Endothelial cell of umbilical vein (primary cell): ENCODE measurements at regions not wholly inside any gene's neighbourhood (a gene's known extent, or its start where the extent isn't known, plus 50 kb on each side); places are given as distances from the start of the nearest gene placed in this dataset.

Source experiments
- BruUV-seq: library from RNA; stranded (reverse); fragments of 400-500 nt; replicated peaks from 2 replicates; lab custom pipeline; 2021; lab: Mats Ljungman, UMichigan
- CTCF ChIA-PET: fragments of 300-600, 350-600 bp; sonication (Branson Sonifier 250); formaldehyde crosslinking; loops from one replicate; lab custom pipeline; 2021; ENCODE audit warnings: antibody characterized with exemption, inconsistent platforms; lab: Charles Lee
- POLR2A ChIA-PET: fragments of 300-600, 350-600 bp; sonication (Branson Sonifier 250); formaldehyde crosslinking; loops from one replicate; lab custom pipeline; 2021; ENCODE audit warnings: antibody characterized with exemption, inconsistent platforms; lab: Charles Lee
- DNase-seq: peaks from one replicate; pipeline ENCODE4 v3.0.0-alpha.2; 2011; ENCODE audit warnings: low read depth, low spot score
- FAIRE-seq: peaks from 2 replicates; lab custom pipeline; 2011; peaks lifted over from hg19 to GRCh38; lab: Jason Lieb, UNC
- H2AFZ ChIP-seq: 2 replicates; pipeline ENCODE4 v1.6.0; 2012; ENCODE audit warnings: low read depth, low read length, control low read depth, inconsistent platforms
- H3K27ac ChIP-seq: 2 replicates; pipeline ENCODE4 v1.5.1; 2011; ENCODE audit warnings: low read depth, mild to moderate bottlenecking, control low read depth, low read length, moderate library complexity; ENCODE audit not compliant: insufficient read depth
- H3K27me3 ChIP-seq, 2 experiments: 2 replicates each; pipeline versions ENCODE4 v1.6.0 to v1.6.1; 2011; ENCODE audit warnings: low read length in 2 of 2, mixed read lengths in 1 of 2; ENCODE audit not compliant: control insufficient read depth in 2 of 2, insufficient read depth in 2 of 2
- H3K36me3 ChIP-seq, 2 experiments: 2 replicates in 1 of 2; 3 replicates in 1 of 2; pipeline ENCODE4 v1.5.1; 2011; ENCODE audit warnings: low read length in 2 of 2, mild to moderate bottlenecking in 1 of 2, moderate library complexity in 1 of 2; ENCODE audit not compliant: control insufficient read depth in 2 of 2, insufficient read depth in 2 of 2; ENCODE audit errors: extremely low read depth in 1 of 2
- H3K4me1 ChIP-seq: 3 replicates; pipeline ENCODE4 v1.5.1; 2011; ENCODE audit warnings: mild to moderate bottlenecking, low read length; ENCODE audit not compliant: control insufficient read depth, insufficient read depth; ENCODE audit errors: extremely low read depth
- H3K4me2 ChIP-seq: 2 replicates; pipeline ENCODE4 v1.6.1; 2011; ENCODE audit warnings: low read length, control low read depth, mixed read lengths; ENCODE audit not compliant: insufficient read depth
- H3K4me3 ChIP-seq, 3 experiments: fragments of 200-600 bp in 1 of 3; sonication (generic), shearing (Covaris generic) in 1 of 3; replicated peaks in 1 of 3; 2 replicates each; pipeline ENCODE4 v1.5.1; 2011 to 2016; ENCODE audit warnings: control low read depth in 3 of 3, low read length in 3 of 3, mild to moderate bottlenecking in 2 of 3, inconsistent platforms in 1 of 3, low read depth in 1 of 3, moderate library complexity in 1 of 3; ENCODE audit not compliant: insufficient read depth in 1 of 3
- H3K79me2 ChIP-seq: 2 replicates; pipeline ENCODE4 v1.6.0; 2012; ENCODE audit warnings: low read length, inconsistent platforms; ENCODE audit not compliant: control insufficient read depth, insufficient read depth
- H3K9ac ChIP-seq: replicated peaks from 2 replicates; pipeline ENCODE3; 2011; ENCODE audit warnings: low read length, control low read depth; ENCODE audit not compliant: insufficient read depth; ENCODE audit errors: extremely low read depth
- H3K9me1 ChIP-seq: replicated peaks from 3 replicates; pipeline ENCODE4 v1.6.0; 2011; ENCODE audit warnings: mild to moderate bottlenecking, low read length; ENCODE audit not compliant: control insufficient read depth, insufficient read depth; ENCODE audit errors: extremely low read depth
- H3K9me3 ChIP-seq: replicated peaks from 2 replicates; pipeline ENCODE4 v1.5.1; 2012; ENCODE audit warnings: low read length, inconsistent platforms; ENCODE audit not compliant: control insufficient read depth, insufficient read depth
- H4K20me1 ChIP-seq: replicated peaks from 2 replicates; pipeline ENCODE3; 2011; ENCODE audit warnings: mild to moderate bottlenecking, low read length; ENCODE audit not compliant: control insufficient read depth, insufficient read depth; ENCODE audit errors: extremely low read depth
- EZH2 ChIP-seq: IDR thresholded peaks from 2 replicates; pipeline ENCODE4 v1.6.1; 2012; ENCODE audit warnings: borderline replicate concordance, low read depth, mild to moderate bottlenecking, moderate library complexity, low read length, inconsistent platforms; ENCODE audit not compliant: severe bottlenecking
- FOS ChIP-seq: IDR thresholded peaks from 2 replicates; pipeline ENCODE4 v1.6.1; 2011; ENCODE audit warnings: mild to moderate bottlenecking, low read length, moderate library complexity, borderline replicate concordance; ENCODE audit not compliant: insufficient read depth
- GATA2 ChIP-seq: IDR thresholded peaks from 2 replicates; pipeline ENCODE4 v1.7.0; 2011; ENCODE audit warnings: low read depth, mild to moderate bottlenecking, moderate library complexity, mixed read lengths, low read length; ENCODE audit not compliant: insufficient read length, insufficient read depth
- JUN ChIP-seq: IDR thresholded peaks from 2 replicates; pipeline ENCODE4 v1.6.1; 2011; ENCODE audit warnings: borderline replicate concordance, low read depth; ENCODE audit not compliant: insufficient read length, insufficient read depth
- MYC ChIP-seq: IDR thresholded peaks from one replicate; pipeline ENCODE4 v1.6.1; 2011; ENCODE audit warnings: mild to moderate bottlenecking, low read depth, low read length
- POLR2A ChIP-seq: IDR thresholded peaks from 2 replicates; pipeline ENCODE4 v1.6.1; 2012; ENCODE audit warnings: low read depth, mild to moderate bottlenecking, control low read depth, low read length
- POLR2AphosphoS5 ChIP-seq: IDR thresholded peaks from 2 replicates; pipeline ENCODE4 v1.6.1; 2012; ENCODE audit warnings: low read depth, mild to moderate bottlenecking, control low read depth, low read length, moderate library complexity; ENCODE audit not compliant: insufficient read depth
- dilution Hi-C: fragments of 300-500 bp; cut with MboI; formaldehyde crosslinking; loops from one replicate; pipeline ENCODE4 v1.15.0; 2019; ENCODE audit warnings: low sequenced_read_pairs; ENCODE audit not compliant: extremely low pct_ligation_motif_present
- intact Hi-C: fragments of 100-400 bp; cut with micrococcal nuclease; formaldehyde crosslinking; loops from one replicate; pipeline ENCODE4 v1.10.0; 2022
- TF ChIP-seq, protein P1 (sequence below), 2 donors: IDR thresholded peaks; 1 replicate in 1 of 2; 2 replicates in 1 of 2; pipeline ENCODE4 v1.5.1; 2011; ENCODE audit warnings: low read length in 2 of 2, mild to moderate bottlenecking in 2 of 2, moderate library complexity in 2 of 2, control low read depth in 1 of 2, inconsistent platforms in 1 of 2, low read depth in 1 of 2; ENCODE audit not compliant: insufficient read depth in 1 of 2; ENCODE audit errors: extremely low read depth in 1 of 2
- TF ChIP-seq, protein P2 (sequence below): IDR thresholded peaks from 2 replicates; pipeline ENCODE4 v1.6.1; 2011; ENCODE audit not compliant: insufficient read depth, insufficient read length

DNA sequence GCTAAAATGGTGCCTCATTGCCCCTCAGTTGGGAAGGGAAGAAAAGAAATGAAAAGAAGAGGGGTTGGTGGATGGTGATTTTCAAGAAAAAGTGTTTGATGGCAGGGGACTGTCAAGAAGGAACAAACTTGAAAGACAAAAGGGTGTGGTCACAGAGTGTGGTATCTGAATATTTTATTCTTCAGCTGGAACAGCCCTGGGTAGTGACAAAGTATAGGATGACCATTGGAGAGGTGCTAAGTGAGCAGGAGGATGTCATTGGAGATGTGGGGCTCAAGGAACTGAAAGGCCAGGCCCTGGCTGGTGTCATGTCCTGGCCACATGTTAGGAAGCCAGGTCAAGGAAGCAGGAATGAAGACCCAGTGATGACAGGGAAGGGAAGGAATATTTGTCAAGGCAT lies 71.0 kb upstream of the CD55 start:
- no peaks in the 10 kb centered on the region for H3K9me1 ChIP-seq
- H2AFZ ChIP-seq = no peak overlapping the region
- H3K79me2 ChIP-seq = no peaks in the 10 kb centered on the region
- H3K27ac ChIP-seq = no peak overlapping the region
- BruUV-seq = no TSS peak
- H3K4me3 ChIP-seq = no peak overlapping the region
- no peaks in the 10 kb centered on the region for H3K36me3 ChIP-seq
- no peaks in the 10 kb centered on the region for H3K9me3 ChIP-seq
- H3K4me1 ChIP-seq = peaks cover 3% of the 10 kb centered on the region
- no peak overlapping the region for H3K9ac ChIP-seq
- intact Hi-C loops = no loop called here
- no peaks in the 10 kb centered on the region for H3K27me3 ChIP-seq
- dilution Hi-C loops = no loop called here
- no peak overlapping the region for H3K4me2 ChIP-seq
- no peak for FAIRE-seq
- DNase-seq = no peak
- no peak for TF ChIP-seq POLR2AphosphoS5
- TF ChIP-seq, protein P1, sequence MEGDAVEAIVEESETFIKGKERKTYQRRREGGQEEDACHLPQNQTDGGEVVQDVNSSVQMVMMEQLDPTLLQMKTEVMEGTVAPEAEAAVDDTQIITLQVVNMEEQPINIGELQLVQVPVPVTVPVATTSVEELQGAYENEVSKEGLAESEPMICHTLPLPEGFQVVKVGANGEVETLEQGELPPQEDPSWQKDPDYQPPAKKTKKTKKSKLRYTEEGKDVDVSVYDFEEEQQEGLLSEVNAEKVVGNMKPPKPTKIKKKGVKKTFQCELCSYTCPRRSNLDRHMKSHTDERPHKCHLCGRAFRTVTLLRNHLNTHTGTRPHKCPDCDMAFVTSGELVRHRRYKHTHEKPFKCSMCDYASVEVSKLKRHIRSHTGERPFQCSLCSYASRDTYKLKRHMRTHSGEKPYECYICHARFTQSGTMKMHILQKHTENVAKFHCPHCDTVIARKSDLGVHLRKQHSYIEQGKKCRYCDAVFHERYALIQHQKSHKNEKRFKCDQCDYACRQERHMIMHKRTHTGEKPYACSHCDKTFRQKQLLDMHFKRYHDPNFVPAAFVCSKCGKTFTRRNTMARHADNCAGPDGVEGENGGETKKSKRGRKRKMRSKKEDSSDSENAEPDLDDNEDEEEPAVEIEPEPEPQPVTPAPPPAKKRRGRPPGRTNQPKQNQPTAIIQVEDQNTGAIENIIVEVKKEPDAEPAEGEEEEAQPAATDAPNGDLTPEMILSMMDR (IDR thresholded peaks at IDR 0.05; ENCODE audit: extremely low read depth in 1 of 2, insufficient read depth in 1 of 2, low read depth in 1 of 2, low read length in 2 of 2) = no peak
- TF ChIP-seq MYC = no peak
- TF ChIP-seq POLR2A = no peak
- TF ChIP-seq JUN = no peak
- TF ChIP-seq, protein P2, sequence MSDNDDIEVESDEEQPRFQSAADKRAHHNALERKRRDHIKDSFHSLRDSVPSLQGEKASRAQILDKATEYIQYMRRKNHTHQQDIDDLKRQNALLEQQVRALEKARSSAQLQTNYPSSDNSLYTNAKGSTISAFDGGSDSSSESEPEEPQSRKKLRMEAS = no peak
- no peak for TF ChIP-seq GATA2
- TF ChIP-seq EZH2 = no peak
- no peak for TF ChIP-seq FOS
- ChIA-PET CTCF (no interaction called here), POLR2A (no interaction called here)
- no peaks in the 10 kb centered on the region for H4K20me1 ChIP-seq
